Fibroblast of skin of abdomen (primary cell): ENCODE measurements at regions not wholly inside any gene's neighbourhood (a gene's known extent, or its start where the extent isn't known, plus 50 kb on each side); places are given as distances from the start of the nearest gene placed in this dataset.
"Not testable (repeated sequence)": the region's sequence is repeated elsewhere in the genome, so short reads cannot be mapped to it uniquely, and the experiment has no call there.

ENCODE experiments used
- DNase-seq: peaks from one replicate; pipeline ENCODE4 v3.0.0-alpha.2; 2013

- DNase-seq = no peak
These were observed 205.5 kb upstream of the MON1B start for GRCh38 chr16:76985392-76986045.

- no peak for DNase-seq
These were observed 202.5 kb upstream of the MON1B start for GRCh38 chr16:76988526-76988925.

- no peak for DNase-seq
These were observed 188.3 kb upstream of the MON1B start for GRCh38 chr16:77002644-77003043.

GRCh38 chr16:77009453-77009852 is 181.5 kb upstream of the MON1B start:
- DNase-seq = no peak

GRCh38 chr16:77014441-77014840 is 176.5 kb upstream of the MON1B start:
- no peak for DNase-seq

GRCh38 chr16:77030600-77030999 is 160.4 kb upstream of the MON1B start:
- DNase-seq = no peak

- DNase-seq = no peak
These were observed 157.5 kb upstream of the MON1B start for GRCh38 chr16:77033516-77033915.

- DNase-seq = no peak
These were observed 155.6 kb upstream of the MON1B start for GRCh38 chr16:77035361-77035760.

- no peak for DNase-seq
These were observed 153.2 kb upstream of the MON1B start for GRCh38 chr16:77037696-77038347.

GRCh38 chr16:77041468-77041867 is 149.5 kb upstream of the MON1B start:
- no peak for DNase-seq

GRCh38 chr16:77043076-77043475 is 147.9 kb upstream of the MON1B start:
- peak; percentile 2 for DNase-seq

- DNase-seq = no peak
These were observed 144.8 kb upstream of the MON1B start for GRCh38 chr16:77046206-77046605.

GRCh38 chr16:77048085-77048484 is 142.9 kb upstream of the MON1B start:
- DNase-seq = no peak

GRCh38 chr16:77049577-77049976 is 141.4 kb upstream of the MON1B start:
- no peak for DNase-seq

GRCh38 chr16:77056597-77056996 is 134.4 kb upstream of the MON1B start:
- not testable (repeated sequence) for DNase-seq

- no peak for DNase-seq
These were observed 133.7 kb upstream of the MON1B start for GRCh38 chr16:77057161-77057774.

- no peak for DNase-seq
These were observed 131.5 kb upstream of the MON1B start for GRCh38 chr16:77059446-77059845.

GRCh38 chr16:77060614-77061013 is 130.4 kb upstream of the MON1B start:
- DNase-seq = no peak

- DNase-seq = no peak
These were observed 127.9 kb upstream of the MON1B start for GRCh38 chr16:77062878-77063675.

- DNase-seq = no peak
These were observed 127.3 kb upstream of the MON1B start for GRCh38 chr16:77063676-77064016.

GRCh38 chr16:77064037-77064436 is 127.0 kb upstream of the MON1B start:
- no peak for DNase-seq

GRCh38 chr16:77066896-77067496 is 124.0 kb upstream of the MON1B start:
- DNase-seq = no peak

GRCh38 chr16:77067900-77068299 is 123.1 kb upstream of the MON1B start:
- DNase-seq = no peak
